GM12873 (cell line): ENCODE measurements at regions not wholly inside any gene's neighbourhood (a gene's known extent, or its start where the extent isn't known, plus 50 kb on each side); places are given as distances from the start of the nearest gene placed in this dataset.
A peak's percentile ranks its signal among the peaks of the same experiment; 100 is the strongest.

Experiments
- CTCF ChIP-seq: IDR thresholded peaks from 2 replicates; pipeline ENCODE4 v1.5.1; 2012; ENCODE audit warnings: low read depth, mild to moderate bottlenecking, moderate library complexity, low read length, control low read depth; ENCODE audit not compliant: insufficient read depth; ENCODE audit errors: missing control alignments

GRCh38 chr16:9630119-9630518 lies 538.7 kb downstream of the HAPSTR1 start:
- TF ChIP-seq CTCF, result no peak

GRCh38 chr16:9630985-9631384 lies 539.5 kb downstream of the HAPSTR1 start:
- TF ChIP-seq CTCF, result no peak

GRCh38 chr16:9633844-9634243 lies 542.4 kb downstream of the HAPSTR1 start:
- TF ChIP-seq CTCF, result no peak

- no peak for TF ChIP-seq CTCF
Measured at GRCh38 chr16:9644258-9644657, 538.0 kb downstream of the GRIN2A start.

- TF ChIP-seq CTCF, result no peak
Measured at GRCh38 chr16:9645911-9646310, 536.3 kb downstream of the GRIN2A start.

- TF ChIP-seq CTCF, result peak; percentile 78
Measured at GRCh38 chr16:9647981-9648701, 534.1 kb downstream of the GRIN2A start.

- TF ChIP-seq CTCF, result no peak
Measured at GRCh38 chr16:9650284-9650683, 531.9 kb downstream of the GRIN2A start.

- TF ChIP-seq CTCF, result no peak
Measured at GRCh38 chr16:9655051-9655450, 527.2 kb downstream of the GRIN2A start.
